HEK293 (cell line): ENCODE measurements at regions not wholly inside any gene's neighbourhood (a gene's known extent, or its start where the extent isn't known, plus 50 kb on each side); places are given as distances from the start of the nearest gene placed in this dataset.

Experiments
- CTCF ChIA-PET: fragments of 350-600 bp; formaldehyde crosslinking; extraction: SDS; loops from one replicate; lab custom pipeline; 2021; ENCODE audit warnings: antibody characterized with exemption; lab: Yijun Ruan, JAX
- POLR2A ChIA-PET: fragments of 300-600 bp; formaldehyde crosslinking; extraction: SDS; loops from one replicate; lab custom pipeline; 2020; ENCODE audit warnings: antibody characterized with exemption, inconsistent platforms; lab: Yijun Ruan, JAX
- H3K27ac ChIP-seq: fragments of 200-500 bp; sonication (Bioruptor generic); 2 replicates; pipeline ENCODE4 v1.5.1; 2014; ENCODE audit warnings: low read depth, low read length, control low read depth, inconsistent platforms; ENCODE audit errors: extremely low read depth
- H3K36me3 ChIP-seq, 2 experiments: fragments of 200-500 bp in 1 of 2; sonication (Bioruptor generic) in 1 of 2; 1 replicate in 1 of 2; 2 replicates in 1 of 2; pipeline ENCODE4 v1.5.1; 2014 to 2017; ENCODE audit warnings: inconsistent platforms in 2 of 2, low read length in 2 of 2; ENCODE audit not compliant: control insufficient read depth in 2 of 2, insufficient read depth in 1 of 2
- H3K4me1 ChIP-seq: fragments of 200-500 bp; sonication (Bioruptor generic); 2 replicates; pipeline ENCODE4 v1.5.1; 2014; ENCODE audit warnings: mild to moderate bottlenecking, low read length, inconsistent platforms; ENCODE audit not compliant: control insufficient read depth, insufficient read depth
- H3K4me3 ChIP-seq: 2 replicates; pipeline ENCODE4 v1.5.1; 2011; ENCODE audit warnings: low read depth, mild to moderate bottlenecking, control low read depth, low read length, moderate library complexity
- H3K9me3 ChIP-seq: fragments of 200-500 bp; sonication (Bioruptor generic); 2 replicates; pipeline ENCODE4 v1.5.1; 2014; ENCODE audit warnings: low read depth, low read length, inconsistent platforms; ENCODE audit not compliant: control insufficient read depth, insufficient read depth
- ATF2 ChIP-seq: fragments of 450-650 bp; formaldehyde crosslinking; IDR thresholded peaks from 2 replicates; pipeline ENCODE4 v1.5.1; 2016; ENCODE audit warnings: missing biosample characterization, missing genetic modification characterization, low read depth
- INSM2 ChIP-seq: fragments of 450-650 bp; formaldehyde crosslinking; IDR thresholded peaks from 2 replicates; pipeline ENCODE4 v1.5.1; 2016; ENCODE audit warnings: missing biosample characterization, missing genetic modification characterization
- KLF1 ChIP-seq: fragments of 450-650 bp; formaldehyde crosslinking; IDR thresholded peaks from 2 replicates; pipeline ENCODE4 v1.5.1; 2016; ENCODE audit warnings: missing biosample characterization, missing genetic modification characterization
- PATZ1 ChIP-seq: fragments of 450-650 bp; formaldehyde crosslinking; IDR thresholded peaks from 2 replicates; pipeline ENCODE4 v1.5.1; 2016; ENCODE audit warnings: missing biosample characterization, missing genetic modification characterization
- PRDM1 ChIP-seq: fragments of 450-650 bp; formaldehyde crosslinking; IDR thresholded peaks from 2 replicates; pipeline ENCODE4; 2016; ENCODE audit warnings: missing biosample characterization, missing genetic modification characterization
- REPIN1 ChIP-seq: fragments of 450-650 bp; formaldehyde crosslinking; IDR thresholded peaks from 2 replicates; pipeline ENCODE4 v1.5.1; 2017; ENCODE audit warnings: missing biosample characterization, missing genetic modification characterization, low read depth
- SCRT2 ChIP-seq: fragments of 450-650 bp; formaldehyde crosslinking; IDR thresholded peaks from 2 replicates; pipeline ENCODE4 v1.5.1; 2016; ENCODE audit warnings: missing biosample characterization, missing genetic modification characterization
- SP2 ChIP-seq: fragments of 450-650 bp; formaldehyde crosslinking; IDR thresholded peaks from 2 replicates; pipeline ENCODE4 v1.5.1; 2016; ENCODE audit warnings: missing biosample characterization, missing genetic modification characterization
- ZBTB11 ChIP-seq: fragments of 450-650 bp; formaldehyde crosslinking; conservative IDR thresholded peaks from 2 replicates; pipeline ENCODE4 v1.5.1; 2016; ENCODE audit warnings: low read depth, missing biosample characterization, missing genetic modification characterization
- ZBTB21 ChIP-seq: fragments of 450-650 bp; formaldehyde crosslinking; IDR thresholded peaks from 2 replicates; pipeline ENCODE4 v1.5.1; 2017; ENCODE audit warnings: missing biosample characterization, missing genetic modification characterization
- ZFP3 ChIP-seq: fragments of 450-650 bp; formaldehyde crosslinking; IDR thresholded peaks from 2 replicates; pipeline ENCODE4 v1.5.1; 2016; ENCODE audit warnings: low read depth, missing biosample characterization, missing genetic modification characterization
- ZNF10 ChIP-seq: fragments of 450-650 bp; formaldehyde crosslinking; IDR thresholded peaks from 2 replicates; pipeline ENCODE4 v1.5.1; 2017; ENCODE audit warnings: missing biosample characterization, missing genetic modification characterization
- ZNF138 ChIP-seq: fragments of 450-650 bp; formaldehyde crosslinking; IDR thresholded peaks from 2 replicates; pipeline ENCODE4 v1.5.1; 2016; ENCODE audit warnings: missing biosample characterization, missing genetic modification characterization, borderline replicate concordance
- ZNF140 ChIP-seq: fragments of 450-650 bp; formaldehyde crosslinking; IDR thresholded peaks from 2 replicates; pipeline ENCODE4 v1.5.1; 2016; ENCODE audit warnings: missing biosample characterization, missing genetic modification characterization
- ZNF248 ChIP-seq: fragments of 450-650 bp; formaldehyde crosslinking; IDR thresholded peaks from 2 replicates; pipeline ENCODE4 v1.5.1; 2017; ENCODE audit warnings: missing biosample characterization, missing genetic modification characterization
- ZNF26 ChIP-seq: fragments of 450-650 bp; formaldehyde crosslinking; IDR thresholded peaks from 2 replicates; pipeline ENCODE4 v1.5.1; 2016; ENCODE audit warnings: missing biosample characterization, missing genetic modification characterization
- ZNF266 ChIP-seq: fragments of 450-650 bp; formaldehyde crosslinking; IDR thresholded peaks from 2 replicates; pipeline ENCODE4 v1.5.1; 2016; ENCODE audit warnings: missing biosample characterization, missing genetic modification characterization, low read depth
- ZNF335 ChIP-seq: fragments of 450-650 bp; formaldehyde crosslinking; conservative IDR thresholded peaks from 2 replicates; pipeline ENCODE4 v1.5.1; 2016; ENCODE audit warnings: missing biosample characterization, missing genetic modification characterization
- ZNF341 ChIP-seq: fragments of 450-650 bp; formaldehyde crosslinking; IDR thresholded peaks from 2 replicates; pipeline ENCODE4; 2016; ENCODE audit warnings: low read depth, missing biosample characterization, missing genetic modification characterization
- ZNF366 ChIP-seq: fragments of 450-650 bp; formaldehyde crosslinking; conservative IDR thresholded peaks from 2 replicates; pipeline ENCODE4 v1.5.1; 2016; ENCODE audit warnings: missing biosample characterization, missing genetic modification characterization
- ZNF37A ChIP-seq: fragments of 450-650 bp; IDR thresholded peaks from 2 replicates; pipeline ENCODE4 v1.5.1; 2018; ENCODE audit warnings: missing biosample characterization, missing genetic modification characterization
- ZNF501 ChIP-seq: fragments of 450-650 bp; formaldehyde crosslinking; IDR thresholded peaks from 2 replicates; pipeline ENCODE4 v1.5.1; 2016; ENCODE audit warnings: missing biosample characterization, missing genetic modification characterization
- ZNF510 ChIP-seq: fragments of 450-650 bp; formaldehyde crosslinking; IDR thresholded peaks from 2 replicates; pipeline ENCODE4 v1.5.1; 2018; ENCODE audit warnings: mild to moderate bottlenecking, missing genetic modification characterization, missing biosample characterization; ENCODE audit not compliant: insufficient replicate concordance
- ZNF514 ChIP-seq: fragments of 450-650 bp; formaldehyde crosslinking; IDR thresholded peaks from 2 replicates; pipeline ENCODE4 v1.5.1; 2016; ENCODE audit warnings: missing biosample characterization, missing genetic modification characterization
- ZNF558 ChIP-seq: fragments of 450-650 bp; formaldehyde crosslinking; IDR thresholded peaks from 2 replicates; pipeline ENCODE4 v1.5.1; 2016; ENCODE audit warnings: missing biosample characterization, missing genetic modification characterization
- ZNF596 ChIP-seq: fragments of 450-650 bp; IDR thresholded peaks from 2 replicates; pipeline ENCODE4 v1.5.0; 2018; ENCODE audit warnings: missing biosample characterization, mild to moderate bottlenecking, missing genetic modification characterization, moderate library complexity
- ZNF624 ChIP-seq: fragments of 450-650 bp; formaldehyde crosslinking; IDR thresholded peaks from 2 replicates; pipeline ENCODE4 v1.5.1; 2017; ENCODE audit warnings: missing biosample characterization, missing genetic modification characterization
- ZNF707 ChIP-seq: fragments of 450-650 bp; formaldehyde crosslinking; IDR thresholded peaks from 2 replicates; pipeline ENCODE4 v1.5.1; 2016; ENCODE audit warnings: missing biosample characterization, missing genetic modification characterization

DNA sequence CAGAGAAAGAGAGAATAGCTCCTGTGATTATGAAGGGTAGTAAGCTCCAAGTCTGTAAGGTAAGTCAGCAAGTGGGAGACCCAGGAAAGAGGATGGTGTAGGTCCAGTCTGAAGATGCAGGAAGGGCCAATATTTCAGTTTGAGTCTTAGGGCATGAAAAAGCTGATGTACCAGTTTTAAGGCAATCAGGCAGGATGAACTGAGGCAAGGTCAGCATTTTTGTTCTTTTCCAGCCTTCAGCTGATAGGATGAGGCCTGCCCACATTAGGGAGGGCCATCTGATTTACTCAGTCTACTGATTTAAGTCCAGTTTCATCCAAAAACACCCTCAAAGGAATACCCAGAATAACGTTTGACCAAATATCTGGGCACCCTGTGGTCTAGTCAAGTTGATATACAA lies 347.3 kb downstream of the CMPK2 start:
- Histone ChIP-seq H3K9me3 (no peaks in the 10 kb centered on the region), H3K4me3 (no peak overlapping the region), H3K36me3 (no peaks in the 10 kb centered on the region), H3K27ac (no peak overlapping the region), H3K4me1 (no peaks in the 10 kb centered on the region)
- ChIA-PET CTCF (no interaction called here), POLR2A (no interaction called here)
- no peak for TF ChIP-seq ZNF138 (tag by site-specific recombination)
- TF ChIP-seq ZNF510 (tag by site-specific recombination), result no peak
- TF ChIP-seq PRDM1 (tag by site-specific recombination), result no peak
- TF ChIP-seq ZNF341 (tag by site-specific recombination), result no peak
- TF ChIP-seq ZNF624 (tag by site-specific recombination), result no peak
- no peak for TF ChIP-seq ZNF707
- no peak for TF ChIP-seq INSM2 (tag by site-specific recombination)
- no peak for TF ChIP-seq ZNF558 (tag by site-specific recombination)
- TF ChIP-seq ZNF248 (tag by site-specific recombination), result no peak
- TF ChIP-seq SCRT2 (tag by site-specific recombination), result no peak

GRCh38 chr2:6523476-6523875 lies 342.2 kb downstream of the CMPK2 start:
- CTCF ChIA-PET, result interaction anchor here (0.7 kb wide), 1 partner anchor 91 kb away, joined by 3 read pairs; no protein-coding TSS in a partner anchor
- no peak overlapping the region for H3K4me3 ChIP-seq
- POLR2A ChIA-PET, result no interaction called here
- H3K4me1 ChIP-seq, result no peaks in the 10 kb centered on the region
- no peaks in the 10 kb centered on the region for H3K9me3 ChIP-seq
- H3K36me3 ChIP-seq, result no peaks in the 10 kb centered on the region
- no peak overlapping the region for H3K27ac ChIP-seq
- TF ChIP-seq ZNF514 (tag by site-specific recombination) (no peak), ATF2 (no peak), ZNF37A (tag by site-specific recombination) (no peak), PATZ1 (tag by site-specific recombination) (no peak), ZNF26 (tag by site-specific recombination) (no peak), ZNF10 (tag by site-specific recombination) (no peak), ZBTB21 (no peak), KLF1 (no peak), ZNF140 (tag by site-specific recombination) (no peak), ZBTB11 (tag by site-specific recombination) (no peak), ZNF501 (tag by site-specific recombination) (no peak), ZFP3 (tag by site-specific recombination) (no peak), REPIN1 (no peak), ZNF596 (tag by site-specific recombination) (no peak), ZNF266 (tag by site-specific recombination) (no peak), ZNF366 (no peak), SP2 (tag by site-specific recombination) (no peak), ZNF335 (tag by site-specific recombination) (no peak)
